ENCODE measurements at regions not wholly inside any gene's neighbourhood (a gene's known extent, or its start where the extent isn't known, plus 50 kb on each side); places are given as distances from the start of the nearest gene placed in this dataset.
"Not testable (repeated sequence)": the region's sequence is repeated elsewhere in the genome, so short reads cannot be mapped to it uniquely, and the experiment has no call there.

DNA sequence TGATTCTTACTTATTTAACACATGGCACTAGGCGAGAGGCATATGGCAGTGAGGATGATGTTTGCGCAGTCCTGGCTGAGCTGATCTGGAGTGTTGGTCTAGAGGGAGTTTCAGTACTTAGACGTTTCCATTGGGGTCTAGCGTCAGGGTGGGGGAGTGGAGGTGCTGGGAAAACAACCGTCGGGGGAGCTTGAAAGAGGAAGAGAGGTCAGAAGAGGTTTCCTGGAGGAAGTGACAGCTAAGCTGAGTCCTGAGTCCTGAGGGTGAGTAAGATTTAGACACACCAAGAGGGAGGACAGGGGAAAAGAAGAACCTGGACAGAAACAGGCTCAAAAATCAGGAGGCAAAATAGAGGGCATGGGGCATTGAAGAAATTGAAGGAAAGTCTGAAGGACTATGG is 81.4 kb downstream of the ALOX5AP start:
- DNase-seq, result no peak

DNA sequence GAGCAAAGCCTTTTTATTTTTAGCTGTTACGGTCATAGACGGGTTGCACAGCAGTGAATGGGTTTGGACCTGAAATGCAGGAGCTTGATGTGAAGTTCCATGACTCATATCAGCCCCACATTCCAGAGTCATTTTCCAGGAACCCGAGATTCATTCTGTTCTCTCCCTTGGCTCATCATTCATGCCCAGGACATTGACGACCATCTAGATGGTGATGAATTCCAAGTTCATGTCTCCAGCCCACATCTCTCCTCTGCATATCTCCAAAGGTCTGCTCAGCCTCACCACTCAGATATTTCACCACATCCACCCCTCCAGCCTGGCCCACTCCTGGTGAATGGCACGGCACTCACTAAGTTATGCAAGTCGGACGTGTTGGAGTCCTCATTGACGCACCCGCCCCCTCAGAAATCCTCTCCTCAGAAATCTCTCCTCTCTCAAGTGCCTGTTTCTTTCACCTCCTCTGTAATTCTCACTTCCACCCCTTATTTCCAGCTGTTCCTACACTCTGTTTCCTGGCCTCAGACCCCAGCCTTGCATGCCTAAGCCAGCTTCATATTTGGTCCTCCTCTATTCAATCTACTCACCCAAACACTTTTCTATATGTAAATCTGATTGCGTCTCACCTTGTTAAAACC is 83.1 kb downstream of the ALOX5AP start:
- DNase-seq, result no peak

DNA sequence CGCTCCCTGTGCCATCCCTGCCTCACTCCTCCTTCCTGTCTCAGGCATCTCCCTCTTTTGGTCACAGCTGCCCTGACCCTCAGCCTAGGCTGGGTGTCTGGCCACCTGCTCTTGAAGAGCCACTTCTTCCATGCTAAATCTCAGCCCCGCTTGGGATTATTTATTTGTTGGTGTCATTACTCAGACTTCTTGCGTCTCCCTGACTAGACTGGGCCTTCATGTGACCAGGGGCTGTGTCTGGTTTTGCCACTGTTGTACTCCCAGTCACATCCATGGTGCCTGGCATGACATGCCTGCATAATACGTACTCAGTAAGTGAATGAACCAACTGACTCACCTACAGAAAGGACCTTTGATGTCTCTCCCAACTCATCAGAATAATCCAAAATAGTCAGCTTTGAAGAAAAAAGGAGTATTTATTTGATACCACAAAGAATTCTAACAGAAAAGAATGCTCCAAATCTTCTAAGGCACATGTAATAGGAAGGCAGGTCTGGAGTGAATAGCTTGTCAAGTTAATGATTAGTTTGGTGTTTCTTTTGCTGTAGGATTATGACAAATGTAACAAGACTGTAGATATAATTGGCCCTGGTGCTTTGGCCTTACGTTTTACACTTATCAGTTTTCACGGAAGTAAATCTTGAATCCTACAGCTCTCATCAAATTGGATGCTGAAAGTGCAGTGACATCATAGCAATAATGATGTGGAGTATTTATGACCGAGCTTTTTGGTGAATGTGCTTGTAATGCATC is 84.0 kb downstream of the ALOX5AP start:
- DNase-seq, result no peak

DNA sequence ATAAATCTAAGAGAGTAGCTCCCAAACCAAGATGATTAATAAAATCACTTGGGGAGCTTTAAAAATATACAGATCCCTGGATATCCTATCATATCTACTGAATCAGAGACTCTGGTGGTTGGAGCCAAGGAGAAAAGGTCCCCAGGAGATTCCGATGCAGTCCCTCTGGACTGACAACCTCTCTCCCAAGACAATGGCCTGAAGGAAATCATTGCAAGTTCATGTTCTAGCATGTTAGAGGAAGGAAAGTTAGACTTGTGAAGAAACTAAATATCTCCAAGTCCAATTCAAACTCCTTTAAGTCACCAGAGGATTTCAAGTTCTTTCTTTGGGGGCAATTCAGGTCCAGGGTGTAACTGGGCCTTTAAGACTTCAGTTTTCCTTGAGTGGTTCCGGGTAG is 84.7 kb upstream of the MEDAG start:
- no peak for DNase-seq

DNA sequence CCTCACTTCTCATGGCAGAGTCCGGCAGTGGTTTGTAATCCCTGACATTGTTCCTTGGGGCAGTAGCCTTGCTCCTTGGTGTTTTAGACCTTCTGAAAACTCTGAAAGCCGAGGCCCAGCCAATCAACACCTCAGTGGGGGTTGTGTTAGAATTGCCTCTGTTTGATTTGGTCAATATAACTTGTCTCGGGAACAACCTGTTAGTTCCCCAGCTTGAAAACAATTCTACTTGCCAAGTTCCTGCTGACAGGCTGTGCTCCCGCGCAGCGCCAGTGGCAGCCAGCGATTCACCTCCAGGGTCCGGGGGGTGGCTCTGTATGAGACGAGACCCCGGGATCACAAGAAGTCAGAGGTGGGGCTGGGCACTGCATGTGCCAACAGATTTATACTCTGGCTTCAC is 81.4 kb upstream of the MEDAG start:
- DNase-seq, result no peak

DNA sequence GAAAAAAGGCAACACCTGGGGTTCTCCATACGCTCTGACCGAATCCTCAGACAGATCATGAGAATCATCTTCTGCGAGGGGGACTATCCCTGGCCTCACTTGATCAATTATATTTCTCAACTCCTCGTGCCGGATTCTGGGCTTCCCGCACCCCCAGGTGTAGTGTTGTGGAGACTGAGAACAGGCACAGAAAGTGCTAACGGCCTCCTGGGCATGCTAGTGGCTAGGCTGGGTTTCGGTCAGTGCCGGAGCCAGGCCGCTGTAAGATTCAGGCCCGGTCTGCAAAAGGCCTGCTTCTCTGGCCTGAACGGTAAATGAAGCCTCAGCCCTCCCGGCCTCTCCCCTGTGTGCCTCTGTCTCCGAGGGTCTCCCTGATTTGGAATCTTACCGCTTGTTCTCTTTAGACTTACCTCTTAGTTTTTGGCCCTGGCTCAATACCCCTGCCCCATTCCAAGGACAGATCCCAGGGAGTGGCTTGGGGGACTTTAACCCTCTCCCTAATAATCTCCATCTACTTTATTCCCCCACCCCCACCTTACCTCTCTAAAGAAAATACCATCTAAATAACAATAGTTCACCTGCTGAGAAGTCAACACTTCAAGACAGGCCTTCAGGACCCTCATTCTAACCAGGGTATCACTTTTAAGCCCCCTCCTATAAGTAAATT is 79.0 kb upstream of the MEDAG start:
- DNase-seq, result no peak

DNA sequence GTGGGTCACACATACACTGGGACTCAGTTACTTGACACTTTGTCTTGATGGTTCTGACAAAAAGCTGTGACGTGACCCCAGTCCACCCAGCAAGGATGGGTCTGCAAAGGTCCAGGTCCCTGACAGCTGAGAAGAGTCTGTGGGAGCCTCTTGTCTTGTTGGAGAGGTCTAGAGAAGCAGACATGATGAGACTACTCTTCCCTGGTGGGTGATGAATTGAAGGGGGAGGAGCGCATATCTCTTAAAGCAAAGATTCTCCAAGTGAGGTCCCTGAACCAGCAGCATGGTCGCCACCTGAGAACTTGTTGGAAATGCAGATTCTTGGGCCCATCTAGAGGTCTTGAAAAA is 78.5 kb upstream of the MEDAG start:
- no peak for DNase-seq

DNA sequence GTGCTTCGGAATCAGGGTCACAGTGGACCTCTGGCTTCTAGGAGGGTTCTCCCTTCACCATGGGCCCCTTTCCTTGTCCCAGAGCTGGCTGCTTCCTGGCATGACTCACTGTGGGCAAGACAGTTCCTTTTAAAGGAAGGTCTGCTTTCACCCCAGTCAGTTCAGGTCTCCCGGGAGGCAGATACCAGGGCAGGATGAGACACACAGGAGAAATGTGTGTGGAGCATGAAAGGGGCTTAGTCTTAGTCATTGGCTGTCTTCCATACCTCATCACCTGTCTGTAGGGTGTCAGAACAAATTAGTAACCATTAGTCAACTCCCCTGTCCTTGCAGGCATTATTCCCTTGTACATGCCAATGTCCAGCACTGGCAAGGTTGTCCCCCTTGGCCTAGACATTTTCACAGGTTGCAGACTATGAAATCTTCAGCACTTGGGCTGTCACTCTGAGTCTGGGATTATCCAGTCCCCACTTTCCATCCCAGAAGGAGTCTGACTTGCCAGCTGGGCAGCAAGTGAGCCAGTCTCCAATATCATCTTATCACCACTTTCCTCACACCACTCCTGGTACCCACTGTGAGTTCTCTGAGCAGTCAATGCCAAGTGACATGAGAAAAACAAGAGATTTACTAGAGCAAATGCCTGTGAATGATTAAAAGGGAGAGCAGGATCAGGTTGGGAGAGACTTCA is 76.8 kb upstream of the MEDAG start:
- no peak for DNase-seq

DNA sequence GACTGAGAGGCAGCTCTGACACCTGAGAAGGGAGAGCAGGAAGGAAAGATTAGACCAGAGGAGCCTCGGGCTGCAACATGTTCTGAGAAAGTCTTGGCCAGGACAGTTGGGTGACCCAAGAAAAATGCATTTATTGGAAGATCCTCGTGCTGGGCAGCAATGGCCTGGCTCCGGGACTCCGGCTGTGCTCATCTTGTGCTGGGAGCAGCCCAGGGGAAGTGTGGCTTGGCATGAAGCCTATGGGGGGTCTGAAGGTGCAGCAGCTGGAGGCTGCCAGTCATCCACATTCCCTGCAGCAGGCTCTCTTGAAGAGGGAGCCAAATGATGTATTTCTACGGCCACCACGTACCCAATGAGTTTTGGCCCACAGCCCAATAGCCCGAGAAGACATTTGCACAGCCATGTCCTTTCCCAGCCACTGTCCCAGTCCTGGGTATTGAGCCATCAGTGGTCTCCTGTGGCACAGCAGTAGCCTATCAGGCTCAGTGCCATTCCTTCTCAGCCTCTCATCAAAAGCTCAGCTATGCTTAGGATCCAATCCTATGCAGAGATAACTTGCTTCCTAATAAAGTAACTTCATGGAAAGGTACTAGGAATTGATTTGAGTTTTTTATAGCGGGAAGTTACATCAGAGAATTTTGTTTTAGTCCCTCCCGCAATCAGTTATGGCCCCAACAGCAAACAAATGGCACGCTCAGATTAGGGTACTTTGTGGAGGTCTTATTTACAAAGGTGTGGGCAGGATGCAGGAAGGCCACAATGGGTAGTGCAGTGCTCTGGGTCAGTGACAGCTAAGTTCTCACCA is 76.0 kb upstream of the MEDAG start:
- no peak for DNase-seq

DNA sequence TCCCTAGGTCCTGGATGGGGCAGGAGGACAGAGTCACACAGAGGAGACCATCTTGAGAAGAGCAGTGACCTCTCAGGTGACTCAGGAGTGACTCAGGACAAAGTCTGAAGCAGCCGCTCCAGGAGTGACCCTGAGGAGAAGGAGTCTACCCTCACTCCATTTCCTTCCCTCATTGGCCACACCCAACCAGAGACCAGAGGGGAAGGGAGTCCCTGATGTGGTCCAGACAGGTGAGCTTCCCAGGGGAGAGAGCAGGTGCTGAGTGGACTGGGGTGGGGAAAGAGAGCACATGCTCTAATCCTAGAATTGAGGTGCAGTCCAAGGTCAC is 75.5 kb upstream of the MEDAG start:
- no peak for DNase-seq

DNA sequence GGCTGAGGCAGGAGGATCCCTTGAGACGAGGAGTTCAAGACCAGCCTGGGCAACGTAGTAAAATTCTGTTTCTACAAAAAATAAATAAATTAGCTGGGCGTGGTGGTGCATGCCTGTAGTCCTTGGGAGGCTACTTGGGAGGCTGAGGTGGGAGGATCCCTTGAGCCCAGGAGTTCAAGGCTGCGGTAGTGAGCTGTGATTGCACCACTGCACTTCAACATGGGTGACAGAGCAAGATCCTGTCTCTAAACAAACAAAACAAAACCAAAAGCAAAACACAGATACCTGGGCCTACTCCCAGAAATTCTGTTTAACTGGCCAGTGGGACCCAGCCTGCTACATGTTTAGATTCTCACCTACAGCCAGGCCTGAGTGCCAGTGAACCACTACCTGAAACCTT is 74.6 kb upstream of the MEDAG start:
- DNase-seq, result no peak

DNA sequence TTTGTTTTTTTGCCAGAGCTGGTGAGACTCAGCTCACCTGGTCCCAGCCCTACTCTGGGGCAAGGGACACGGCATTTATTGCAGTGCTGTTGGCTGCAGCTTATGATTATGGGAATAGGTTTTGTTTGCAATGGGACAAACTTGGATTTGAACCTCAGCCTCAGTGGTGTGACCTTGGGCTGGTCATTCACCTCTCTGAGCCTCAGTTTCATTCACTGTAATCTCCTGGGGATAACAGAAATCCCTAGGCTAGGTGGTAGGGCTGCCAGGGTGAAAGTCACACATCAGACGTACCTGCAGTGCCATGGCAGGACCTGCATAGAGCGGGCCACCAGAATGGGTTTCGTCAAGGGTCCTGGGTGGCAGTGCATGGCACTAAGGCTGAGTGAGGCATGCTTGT is 73.7 kb upstream of the MEDAG start:
- DNase-seq, result no peak

DNA sequence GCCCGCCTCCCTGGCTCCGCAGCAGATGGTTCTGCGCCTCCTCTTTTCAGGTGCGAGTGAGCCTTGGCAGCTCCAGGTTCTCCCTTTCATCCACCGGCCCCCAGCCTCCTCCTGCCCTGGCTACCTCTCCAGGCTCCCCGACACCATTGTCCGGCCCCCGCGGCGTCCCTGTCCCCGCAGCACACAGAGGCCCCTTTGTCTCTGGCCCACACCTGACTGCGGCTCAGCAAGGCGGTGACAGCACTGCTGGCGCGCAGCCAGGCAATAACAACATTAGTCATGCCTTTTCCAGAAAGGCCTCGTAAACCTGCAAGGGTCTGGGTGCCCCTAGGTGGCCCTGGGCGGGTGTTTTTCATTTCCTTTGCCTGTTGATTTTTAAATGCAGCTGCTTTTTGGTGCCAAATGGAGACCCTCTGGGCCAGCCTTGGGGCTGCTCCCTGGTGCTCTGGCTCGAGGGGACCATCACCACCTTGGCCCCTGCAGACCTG is 73.2 kb upstream of the MEDAG start:
- peak; percentile 84 for DNase-seq

DNA sequence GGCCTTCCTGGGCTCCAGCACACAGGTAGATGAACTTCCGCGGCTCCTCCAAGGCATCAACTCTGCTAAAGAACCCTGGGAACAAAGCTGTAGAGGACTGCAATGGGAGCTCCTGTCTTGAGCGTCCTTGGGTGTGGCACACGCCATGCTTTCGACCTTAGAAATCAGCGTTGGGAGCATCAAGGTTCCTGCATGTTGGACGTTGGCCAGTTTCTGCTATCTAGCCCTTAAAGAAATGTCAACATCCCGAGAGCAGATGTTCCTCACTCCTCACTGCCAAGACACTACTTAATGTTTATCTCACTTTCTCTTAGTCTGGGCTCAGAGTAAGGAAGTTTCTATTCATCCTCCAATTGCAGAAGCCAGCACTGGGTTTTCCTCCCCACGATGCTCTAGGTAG is 70.6 kb upstream of the MEDAG start:
- no peak for DNase-seq

DNA sequence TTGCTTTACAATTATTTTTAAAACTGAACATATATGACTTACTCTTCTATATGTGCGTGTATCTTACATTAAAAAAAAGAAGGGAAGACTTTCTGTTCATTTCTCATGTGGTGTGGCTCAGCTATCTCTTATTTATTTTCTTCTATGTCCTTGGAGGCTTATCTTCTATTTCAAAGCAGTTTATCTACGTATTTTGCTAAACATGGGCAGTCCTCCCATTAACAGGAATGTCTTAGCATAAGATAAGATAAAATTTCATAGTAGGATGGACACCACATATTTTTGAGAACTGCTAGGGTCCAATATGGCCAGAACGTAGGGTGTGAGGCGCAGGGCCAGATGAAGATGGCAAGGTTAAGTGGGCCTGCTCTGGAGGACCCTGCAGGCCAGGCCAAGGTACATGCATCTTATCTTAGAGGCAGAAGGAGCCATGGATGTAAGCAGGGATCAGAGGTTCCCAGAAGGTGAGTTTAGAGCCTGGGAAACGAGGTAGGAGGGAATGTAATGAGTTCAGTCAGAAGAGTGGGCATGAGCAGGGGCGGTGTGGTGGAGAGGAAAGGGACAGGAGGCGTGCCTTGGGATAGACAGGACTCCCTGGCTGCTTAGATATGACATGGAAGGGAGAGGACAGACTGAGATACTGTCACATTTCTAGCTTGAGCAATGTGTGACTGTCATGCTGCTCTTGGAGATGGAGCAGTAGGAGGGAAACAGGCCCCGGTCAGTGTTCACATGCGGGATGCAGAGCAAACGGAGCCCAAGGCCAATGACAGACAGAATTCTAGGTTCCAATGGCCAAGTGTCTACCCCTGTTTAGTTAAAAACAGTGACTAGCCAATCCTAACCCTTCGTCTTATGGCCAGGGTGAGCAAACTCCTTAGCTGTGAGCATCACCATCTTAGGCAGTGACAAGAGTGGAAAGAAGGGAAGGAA is 68.6 kb upstream of the MEDAG start:
- no peak for DNase-seq

DNA sequence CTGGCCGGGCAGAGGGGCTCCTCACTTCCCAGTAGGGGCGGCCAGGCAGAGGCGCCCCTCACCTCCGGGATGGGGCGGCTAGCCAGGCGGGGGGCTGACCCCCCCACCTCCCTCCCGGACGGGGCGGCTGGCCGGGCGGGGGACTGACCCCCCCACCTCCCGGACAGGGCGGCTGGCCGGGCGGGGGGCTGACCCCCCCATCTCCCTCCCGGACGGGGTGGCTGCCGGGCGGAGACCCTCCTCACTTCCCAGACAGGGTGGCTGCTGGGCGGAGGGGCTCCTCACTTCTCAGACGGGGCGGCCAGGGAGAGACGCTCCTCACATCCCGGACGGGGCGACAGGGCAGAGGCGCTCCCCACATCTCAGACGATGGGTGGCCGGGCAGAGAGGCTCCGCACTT is 66.4 kb upstream of the MEDAG start:
- DNase-seq, result not testable (repeated sequence)

DNA sequence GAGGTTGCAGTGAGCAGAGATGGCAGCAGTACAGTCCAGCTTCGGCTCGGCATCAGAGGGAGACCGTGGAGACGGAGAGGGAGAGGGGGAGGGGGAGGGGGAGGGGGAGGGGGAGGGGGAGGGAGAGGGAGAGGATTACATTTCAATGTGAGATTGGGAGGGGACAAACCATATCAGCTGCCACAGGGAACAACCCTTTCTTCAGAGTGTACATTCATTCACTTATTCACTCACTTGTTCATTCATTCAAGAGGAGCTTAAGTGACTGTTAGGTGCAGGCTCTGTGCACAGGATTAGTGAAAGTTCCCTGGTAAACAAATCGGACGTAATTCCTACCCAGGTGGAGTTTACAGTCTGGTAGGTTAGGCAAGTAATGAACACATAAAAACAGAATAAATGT is 65.6 kb upstream of the MEDAG start:
- DNase-seq, result no peak

DNA sequence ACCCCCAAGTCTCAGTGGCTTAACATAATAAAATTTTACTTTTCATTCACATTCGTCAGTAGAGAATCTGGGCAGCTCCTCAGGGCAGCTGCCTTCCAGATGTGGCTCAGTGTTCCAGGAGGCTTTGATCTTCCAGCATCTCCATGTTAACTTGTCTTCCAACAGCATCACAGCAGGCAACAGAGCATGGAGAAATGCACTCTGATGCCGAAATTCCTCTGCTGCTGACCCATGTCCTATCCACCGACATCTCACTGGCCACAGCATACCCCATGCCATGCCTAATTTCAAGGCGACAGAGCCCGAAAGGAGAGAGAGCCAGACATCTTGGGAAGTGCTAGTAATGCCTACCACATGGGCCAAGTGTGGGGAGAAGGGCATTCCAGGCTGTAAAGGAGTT is 64.9 kb upstream of the MEDAG start:
- DNase-seq, result no peak

DNA sequence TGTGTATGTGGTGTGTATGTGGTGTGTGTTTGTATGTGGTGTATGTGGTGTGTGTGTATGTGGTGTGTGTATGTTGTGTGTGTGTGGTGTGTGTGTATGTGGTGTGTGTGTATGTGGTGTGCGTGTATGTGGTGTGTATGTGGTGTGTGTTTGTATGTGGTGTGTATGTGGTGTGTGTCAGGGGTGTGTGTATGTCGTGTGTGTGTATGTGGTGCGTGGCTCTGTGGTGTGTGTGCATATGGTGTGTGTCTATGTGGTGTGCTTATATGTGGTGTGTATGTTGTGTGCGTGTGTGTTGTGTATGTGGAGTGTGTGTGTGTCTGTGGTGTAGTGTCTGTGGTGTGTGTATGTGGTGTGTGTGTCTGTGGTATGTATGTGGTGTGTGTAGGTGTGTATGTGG is 62.5 kb upstream of the MEDAG start:
- no peak for DNase-seq

DNA sequence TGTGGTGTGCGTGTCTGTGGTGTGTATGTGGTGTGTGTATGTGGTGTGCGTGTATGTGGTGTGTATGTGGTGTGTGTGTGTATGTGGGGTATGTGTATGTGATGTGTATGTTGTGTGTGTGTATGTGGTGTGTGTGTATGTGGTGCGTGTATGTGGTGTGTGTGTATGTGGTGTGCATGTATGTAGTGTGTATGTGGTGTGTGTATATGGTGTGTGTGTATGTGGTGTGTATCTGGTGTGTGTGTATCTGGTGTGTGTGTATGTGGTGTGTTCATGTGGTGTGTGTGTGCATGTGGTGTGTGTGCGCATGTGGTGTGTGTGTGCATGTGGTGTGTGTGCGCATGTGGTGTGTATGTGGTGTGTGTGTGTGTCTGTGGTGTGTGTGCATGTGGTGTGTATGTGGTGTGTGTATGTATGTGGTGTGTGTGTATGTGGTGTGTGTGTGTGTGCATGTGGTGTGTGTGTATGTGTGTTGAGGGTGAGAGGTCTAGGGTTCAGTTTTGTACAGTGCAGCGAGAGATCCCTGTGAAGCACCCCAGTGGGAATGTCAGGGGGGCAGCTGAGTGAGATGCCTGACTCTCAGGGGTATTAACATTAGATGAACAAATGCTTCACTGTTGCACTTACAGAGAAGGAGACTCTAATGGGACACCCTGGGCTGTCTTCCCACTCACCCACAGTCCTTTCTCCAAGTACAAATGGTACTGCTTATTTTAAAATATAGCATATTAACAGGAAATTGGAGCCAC is 61.3 kb upstream of the MEDAG start:
- DNase-seq, result no peak
